CD4-positive, alpha-beta T cell (primary cell): ENCODE measurements at regions not wholly inside any gene's neighbourhood (a gene's known extent, or its start where the extent isn't known, plus 50 kb on each side); places are given as distances from the start of the nearest gene placed in this dataset.

ENCODE experiments used
- ATAC-seq: fragments of 200-7000 bp; cut with Tn5 transposase; one replicate; pipeline ENCODE4 v1.10.0; 2022; ENCODE audit warnings: mild to moderate bottlenecking; ENCODE audit not compliant: poor library complexity
- CTCF ChIA-PET: fragments of 350-600 bp; sonication (Branson Sonifier 250); formaldehyde crosslinking; loops from one replicate; lab custom pipeline; 2021; ENCODE audit warnings: antibody characterized with exemption, inconsistent platforms; lab: Charles Lee
- POLR2A ChIA-PET: fragments of 350-600 bp; sonication (Branson Sonifier 250); formaldehyde crosslinking; loops from one replicate; lab custom pipeline; 2021; ENCODE audit warnings: antibody characterized with exemption, inconsistent platforms; lab: Charles Lee
- DNase-seq, 14 experiments: peaks; one replicate each; pipeline ENCODE4 v3.0.0-alpha.2; 2013 to 2020; ENCODE audit warnings: mixed read lengths in 2 of 14
- H3K27ac ChIP-seq, 2 donors: one replicate each; pipeline versions ENCODE4 v1.5.1 to v1.7.0; 2013; ENCODE audit warnings: low read length in 2 of 2, low read depth in 1 of 2, mild to moderate bottlenecking in 1 of 2
- H3K27me3 ChIP-seq, 2 experiments: 1 replicate in 1 of 2; 2 replicates in 1 of 2; pipeline versions ENCODE4 v1.6.1 to v1.7.0; 2013; ENCODE audit warnings: low read length in 2 of 2, control low read depth in 1 of 2, mild to moderate bottlenecking in 1 of 2, moderate library complexity in 1 of 2; ENCODE audit not compliant: insufficient read depth in 2 of 2, control insufficient read depth in 1 of 2
- H3K36me3 ChIP-seq: one replicate; pipeline ENCODE4 v1.6.1; 2013; ENCODE audit warnings: low read length, control low read depth; ENCODE audit not compliant: insufficient read depth
- H3K4me1 ChIP-seq: one replicate; pipeline ENCODE4 v1.6.1; 2013; ENCODE audit warnings: low read length, control low read depth; ENCODE audit not compliant: insufficient read depth
- H3K4me3 ChIP-seq: one replicate; pipeline ENCODE4 v1.5.1; 2013; ENCODE audit warnings: mild to moderate bottlenecking, low read length, moderate library complexity
- H3K9me3 ChIP-seq, 2 experiments: 1 replicate in 1 of 2; 2 replicates in 1 of 2; pipeline versions ENCODE4 v1.6.1 to v1.7.0; 2013; ENCODE audit warnings: low read length in 2 of 2, mild to moderate bottlenecking in 2 of 2, control low read depth in 1 of 2, moderate library complexity in 1 of 2; ENCODE audit not compliant: control insufficient read depth in 1 of 2, insufficient read depth in 1 of 2
- H3K27ac Mint-ChIP-seq: one replicate; pipeline ENCODE4 v1.8.0; 2020; ENCODE audit warnings: mixed read lengths
- H3K27me3 Mint-ChIP-seq: one replicate; pipeline ENCODE4 v1.8.0; 2021; ENCODE audit warnings: mixed read lengths
- H3K36me3 Mint-ChIP-seq: one replicate; pipeline ENCODE4 v1.8.0; 2021; ENCODE audit warnings: low read depth, mixed read lengths
- H3K4me1 Mint-ChIP-seq: one replicate; pipeline ENCODE4 v1.8.0; 2021; ENCODE audit warnings: low read depth, mixed read lengths
- H3K4me3 Mint-ChIP-seq: one replicate; pipeline ENCODE4 v1.8.0; 2020; ENCODE audit warnings: mild to moderate bottlenecking, mixed read lengths
- H3K9me3 Mint-ChIP-seq: one replicate; pipeline ENCODE4 v1.8.0; 2020; ENCODE audit warnings: mixed read lengths
- intact Hi-C, 2 experiments: fragments of 100-400 bp; cut with DNase I in 1 of 2; cut with micrococcal nuclease in 1 of 2; formaldehyde crosslinking; loops; one replicate each; pipeline versions ENCODE4 v1.15.1 to v1.9.0; 2023 to 2025; cut with DNase I, micrococcal nuclease
- TF ChIP-seq, protein P1 (sequence below): fragments of 200-600 bp; IDR thresholded peaks from one replicate; pipeline ENCODE4 v1.8.0; 2022; ENCODE audit warnings: antibody characterized with exemption, mild to moderate bottlenecking

DNA sequence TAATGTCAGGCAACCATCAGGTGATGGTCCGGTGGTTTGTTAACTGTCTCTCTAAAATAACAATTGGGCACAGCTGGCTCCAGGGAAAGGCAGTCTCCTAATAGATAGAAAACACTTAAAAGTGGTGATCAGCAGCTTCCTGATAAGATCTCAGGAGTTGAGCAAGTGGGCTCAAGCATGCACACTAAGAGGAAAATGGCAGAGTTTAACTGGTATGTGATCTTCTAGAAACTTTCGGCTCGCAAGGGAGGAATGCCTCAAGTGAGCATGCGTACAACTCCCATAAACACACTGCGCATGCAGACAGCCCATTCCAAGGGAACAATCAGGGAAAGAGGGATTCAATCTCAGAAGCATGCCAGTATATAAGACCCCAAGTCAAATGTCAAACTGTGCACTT is 52.2 kb upstream of the VTCN1 start:
- peaks cover 14% of the 10 kb centered on the region for H3K27me3 Mint-ChIP-seq
- no peak overlapping the region for H3K4me3 Mint-ChIP-seq
- ChIA-PET CTCF (no interaction called here), POLR2A (no interaction called here)
- peaks cover 6% of the 10 kb centered on the region for H3K9me3 Mint-ChIP-seq
- no peaks in the 10 kb centered on the region for H3K27me3 ChIP-seq
- H3K27ac Mint-ChIP-seq, result no peak overlapping the region
- H3K27ac ChIP-seq, result no peak overlapping the region
- H3K4me3 ChIP-seq, result no peak overlapping the region
- ATAC-seq (no peak), DNase-seq (no peak)
- H3K4me1 ChIP-seq, result no peaks in the 10 kb centered on the region
- peaks cover 0 to 9% of the 10 kb centered on the region in 2 experiments for H3K9me3 ChIP-seq
- H3K36me3 ChIP-seq, result no peaks in the 10 kb centered on the region
- no peaks in the 10 kb centered on the region for H3K36me3 Mint-ChIP-seq
- TF ChIP-seq, protein P1, sequence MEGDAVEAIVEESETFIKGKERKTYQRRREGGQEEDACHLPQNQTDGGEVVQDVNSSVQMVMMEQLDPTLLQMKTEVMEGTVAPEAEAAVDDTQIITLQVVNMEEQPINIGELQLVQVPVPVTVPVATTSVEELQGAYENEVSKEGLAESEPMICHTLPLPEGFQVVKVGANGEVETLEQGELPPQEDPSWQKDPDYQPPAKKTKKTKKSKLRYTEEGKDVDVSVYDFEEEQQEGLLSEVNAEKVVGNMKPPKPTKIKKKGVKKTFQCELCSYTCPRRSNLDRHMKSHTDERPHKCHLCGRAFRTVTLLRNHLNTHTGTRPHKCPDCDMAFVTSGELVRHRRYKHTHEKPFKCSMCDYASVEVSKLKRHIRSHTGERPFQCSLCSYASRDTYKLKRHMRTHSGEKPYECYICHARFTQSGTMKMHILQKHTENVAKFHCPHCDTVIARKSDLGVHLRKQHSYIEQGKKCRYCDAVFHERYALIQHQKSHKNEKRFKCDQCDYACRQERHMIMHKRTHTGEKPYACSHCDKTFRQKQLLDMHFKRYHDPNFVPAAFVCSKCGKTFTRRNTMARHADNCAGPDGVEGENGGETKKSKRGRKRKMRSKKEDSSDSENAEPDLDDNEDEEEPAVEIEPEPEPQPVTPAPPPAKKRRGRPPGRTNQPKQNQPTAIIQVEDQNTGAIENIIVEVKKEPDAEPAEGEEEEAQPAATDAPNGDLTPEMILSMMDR, result no peak
- intact Hi-C loops, result no loop called here
- no peaks in the 10 kb centered on the region for H3K4me1 Mint-ChIP-seq

- Mint-ChIP-seq H3K4me1 (no peaks in the 10 kb centered on the region), H3K27ac (no peak overlapping the region), H3K4me3 (no peak overlapping the region), H3K27me3 (peaks cover 16% of the 10 kb centered on the region), H3K36me3 (no peaks in the 10 kb centered on the region), H3K9me3 (peaks cover 6% of the 10 kb centered on the region)
- H3K27me3 ChIP-seq, result no peaks in the 10 kb centered on the region
- POLR2A ChIA-PET, result no interaction called here
- H3K9me3 ChIP-seq, result peaks cover 0 to 9% of the 10 kb centered on the region in 2 experiments
- no peaks in the 10 kb centered on the region for H3K4me1 ChIP-seq
- H3K27ac ChIP-seq, result no peak overlapping the region
- DNase-seq (no peak), ATAC-seq (no peak)
- TF ChIP-seq, protein P1, result no peak
- no peaks in the 10 kb centered on the region for H3K36me3 ChIP-seq
- intact Hi-C loops, result no loop called here
- no peak overlapping the region for H3K4me3 ChIP-seq
- CTCF ChIA-PET, result no interaction called here
Measured at GRCh38 chr1:117261424-117261785, 50.7 kb upstream of the VTCN1 start.

DNA sequence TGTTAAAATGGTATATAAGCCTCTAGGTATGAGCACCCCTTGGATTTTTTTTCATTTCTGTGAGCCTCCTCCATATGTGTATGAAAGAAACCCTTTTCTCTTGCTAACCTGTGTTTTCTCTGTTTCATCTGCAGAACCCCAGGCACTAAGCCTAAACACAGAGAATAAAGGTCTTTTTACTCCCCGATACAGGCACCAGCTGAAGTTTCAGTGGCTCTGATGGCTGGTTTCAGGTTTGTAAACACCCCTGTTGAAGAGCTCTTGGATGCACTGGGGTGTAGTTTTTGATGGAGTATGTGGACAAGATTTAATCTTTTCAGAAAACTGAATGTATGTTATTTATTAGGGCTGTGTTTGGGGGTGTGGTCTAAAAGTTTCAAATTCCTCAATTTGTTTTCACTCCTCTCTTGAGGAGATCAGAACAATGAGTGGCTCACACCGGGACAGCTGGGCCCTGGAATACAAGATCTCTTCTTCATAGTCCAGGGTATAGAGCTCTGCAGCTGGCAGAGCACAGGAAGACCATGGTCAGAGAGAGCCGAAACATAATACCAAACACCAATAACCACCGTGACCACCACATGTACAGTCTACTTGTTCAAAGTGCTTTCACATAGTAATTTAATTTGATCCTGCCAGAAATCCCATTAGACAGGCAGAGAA is 50.2 kb upstream of the VTCN1 start:
- no peak overlapping the region for H3K27ac Mint-ChIP-seq
- no peak for ATAC-seq
- POLR2A ChIA-PET, result no interaction called here
- TF ChIP-seq, protein P1, result no peak
- no peaks in the 10 kb centered on the region for H3K27me3 ChIP-seq
- DNase-seq, result no peak
- H3K4me3 ChIP-seq, result no peak overlapping the region
- H3K27me3 Mint-ChIP-seq, result peaks cover 16% of the 10 kb centered on the region
- peaks cover 6% of the 10 kb centered on the region for H3K9me3 Mint-ChIP-seq
- no peak overlapping the region for H3K4me3 Mint-ChIP-seq
- H3K36me3 ChIP-seq, result no peaks in the 10 kb centered on the region
- H3K4me1 Mint-ChIP-seq, result no peaks in the 10 kb centered on the region
- CTCF ChIA-PET, result no interaction called here
- H3K27ac ChIP-seq, result no peak overlapping the region
- H3K9me3 ChIP-seq, result peaks cover 0 to 9% of the 10 kb centered on the region in 2 experiments
- intact Hi-C loops, result no loop called here
- no peaks in the 10 kb centered on the region for H3K36me3 Mint-ChIP-seq
- H3K4me1 ChIP-seq, result no peaks in the 10 kb centered on the region
